ENCODE measurements at regions not wholly inside any gene's neighbourhood (a gene's known extent, or its start where the extent isn't known, plus 50 kb on each side); places are given as distances from the start of the nearest gene placed in this dataset.

- DNase-seq: no peak
These were observed 63.6 kb downstream of the PCDH7 start for GRCh38 chr4:30783751-30784150.

- no peak for DNase-seq
These were observed 69.1 kb downstream of the PCDH7 start for GRCh38 chr4:30789219-30789671.

- DNase-seq: no peak
These were observed 70.0 kb downstream of the PCDH7 start for GRCh38 chr4:30790123-30790522.

GRCh38 chr4:30790998-30791397 lies 70.8 kb downstream of the PCDH7 start:
- DNase-seq: no peak

- DNase-seq: no peak
These were observed 72.4 kb downstream of the PCDH7 start for GRCh38 chr4:30792601-30793000.

- no peak for DNase-seq
These were observed 81.7 kb downstream of the PCDH7 start for GRCh38 chr4:30801876-30802275.

- DNase-seq: no peak
These were observed 82.6 kb downstream of the PCDH7 start for GRCh38 chr4:30802622-30803323.

GRCh38 chr4:30808276-30808675 lies 88.1 kb downstream of the PCDH7 start:
- no peak for DNase-seq

GRCh38 chr4:30811296-30811695 lies 91.1 kb downstream of the PCDH7 start:
- no peak for DNase-seq

GRCh38 chr4:30815685-30816084 lies 95.5 kb downstream of the PCDH7 start:
- DNase-seq: no peak

GRCh38 chr4:30817447-30817846 lies 97.3 kb downstream of the PCDH7 start:
- DNase-seq: no peak

- DNase-seq: no peak
These were observed 98.4 kb downstream of the PCDH7 start for GRCh38 chr4:30818541-30818940.

- no peak for DNase-seq
These were observed 101.1 kb downstream of the PCDH7 start for GRCh38 chr4:30821275-30821674.

GRCh38 chr4:30821859-30822612 lies 101.9 kb downstream of the PCDH7 start:
- DNase-seq: no peak

- DNase-seq: no peak
These were observed 102.9 kb downstream of the PCDH7 start for GRCh38 chr4:30822911-30823551.

GRCh38 chr4:30825008-30825770 lies 105.0 kb downstream of the PCDH7 start:
- DNase-seq: no peak

GRCh38 chr4:30828264-30828926 lies 108.2 kb downstream of the PCDH7 start:
- DNase-seq: no peak

GRCh38 chr4:30832639-30833038 lies 112.5 kb downstream of the PCDH7 start:
- no peak for DNase-seq

- no peak for DNase-seq
These were observed 113.0 kb downstream of the PCDH7 start for GRCh38 chr4:30833206-30833605.

GRCh38 chr4:30835044-30835443 lies 114.9 kb downstream of the PCDH7 start:
- DNase-seq: no peak

- DNase-seq: no peak
These were observed 116.1 kb downstream of the PCDH7 start for GRCh38 chr4:30836231-30836630.

GRCh38 chr4:30837131-30837539 lies 117.0 kb downstream of the PCDH7 start:
- DNase-seq: no peak

GRCh38 chr4:30837861-30838260 lies 117.7 kb downstream of the PCDH7 start:
- DNase-seq: no peak

Measured in NCI-H187 treated with DMSO at 0.1 percent for 48 hours (cell line).